ENCODE measurements at regions not wholly inside any gene's neighbourhood (a gene's known extent, or its start where the extent isn't known, plus 50 kb on each side); places are given as distances from the start of the nearest gene placed in this dataset.

DNA sequence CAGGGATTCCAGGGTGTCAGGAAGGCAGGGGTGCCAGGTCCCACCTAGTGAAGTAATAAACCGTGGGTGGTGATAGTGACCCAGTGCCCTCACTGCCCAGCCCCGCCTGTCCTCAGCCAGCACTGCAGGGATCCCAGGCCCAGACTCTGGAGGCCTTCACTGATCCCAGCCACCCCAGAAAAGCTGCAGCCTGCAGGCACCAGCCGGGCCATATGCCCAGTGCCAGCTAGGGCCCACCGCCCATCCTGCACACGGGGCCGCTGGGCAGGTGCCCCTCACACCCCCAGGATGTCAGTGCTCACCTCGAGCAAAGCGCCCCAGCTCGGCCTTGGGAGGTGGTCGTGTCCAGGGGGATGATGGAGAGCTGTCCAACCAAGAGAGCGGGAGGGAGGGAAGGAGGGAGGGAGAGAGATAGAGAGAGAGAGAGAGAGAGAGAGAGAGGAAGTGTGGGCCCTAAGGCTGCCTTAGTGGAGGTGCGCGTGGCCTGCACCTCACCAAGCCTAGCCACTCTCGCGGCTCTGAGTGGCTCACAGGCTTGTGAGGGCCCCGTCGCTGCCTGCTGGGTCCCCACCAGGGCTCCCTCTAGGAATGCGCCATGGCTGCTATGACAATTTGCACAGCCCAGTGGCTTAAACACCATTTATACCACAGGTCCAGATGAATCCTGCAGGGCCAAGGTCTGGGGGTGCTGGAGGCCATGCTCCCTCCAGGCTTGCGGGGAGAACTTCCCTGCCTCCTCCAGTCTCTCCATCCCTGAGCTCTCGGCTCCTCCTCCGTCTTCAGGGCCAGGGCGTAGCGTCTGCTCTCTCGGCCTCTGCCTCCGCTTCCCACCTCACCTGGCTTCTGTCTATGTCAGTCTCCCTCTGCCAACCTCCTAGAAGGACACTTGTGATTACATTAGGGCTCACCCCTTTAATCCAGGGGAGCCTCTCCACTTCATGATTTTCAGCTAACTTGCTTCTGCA lies 401.0 kb downstream of the TMEM121 start:
- DNase-seq (ENCODE audit: low spot score), result peak; percentile 77

- peak; percentile 90 for DNase-seq (ENCODE audit: low spot score)
These were observed 402.1 kb downstream of the TMEM121 start for GRCh38 chr14:105928171-105929111.

GRCh38 chr14:105929327-105930081 lies 403.1 kb downstream of the TMEM121 start:
- DNase-seq (ENCODE audit: low spot score), result peak; percentile 83

- no peak for DNase-seq (ENCODE audit: low spot score)
These were observed 404.2 kb downstream of the TMEM121 start for GRCh38 chr14:105930572-105930971.

- DNase-seq (ENCODE audit: low spot score), result no peak
These were observed 405.6 kb downstream of the TMEM121 start for GRCh38 chr14:105931808-105932483.

- DNase-seq (ENCODE audit: low spot score), result peak; percentile 57
These were observed 406.9 kb downstream of the TMEM121 start for GRCh38 chr14:105933238-105933637.

DNA sequence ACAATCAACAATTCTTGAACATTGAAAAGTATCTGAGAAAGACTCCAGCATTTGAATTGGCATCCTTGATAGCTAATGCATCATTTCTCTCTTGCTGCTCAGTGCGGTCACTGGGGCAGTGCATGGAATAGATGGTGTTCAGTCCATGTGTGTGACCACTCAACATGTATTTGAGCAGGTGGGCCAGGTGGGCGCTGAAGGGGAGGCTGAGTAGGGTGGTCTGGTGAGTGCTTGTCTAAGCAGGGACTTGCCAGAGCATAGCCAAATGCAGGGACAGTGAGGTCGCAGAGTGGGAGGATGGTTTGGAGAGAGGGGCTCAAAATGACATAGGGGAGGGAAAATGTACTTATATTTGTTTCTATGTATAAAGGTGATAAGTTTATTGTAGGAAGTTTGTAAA lies 409.0 kb downstream of the TMEM121 start:
- peak; percentile 51 for DNase-seq (ENCODE audit: low spot score)

DNA sequence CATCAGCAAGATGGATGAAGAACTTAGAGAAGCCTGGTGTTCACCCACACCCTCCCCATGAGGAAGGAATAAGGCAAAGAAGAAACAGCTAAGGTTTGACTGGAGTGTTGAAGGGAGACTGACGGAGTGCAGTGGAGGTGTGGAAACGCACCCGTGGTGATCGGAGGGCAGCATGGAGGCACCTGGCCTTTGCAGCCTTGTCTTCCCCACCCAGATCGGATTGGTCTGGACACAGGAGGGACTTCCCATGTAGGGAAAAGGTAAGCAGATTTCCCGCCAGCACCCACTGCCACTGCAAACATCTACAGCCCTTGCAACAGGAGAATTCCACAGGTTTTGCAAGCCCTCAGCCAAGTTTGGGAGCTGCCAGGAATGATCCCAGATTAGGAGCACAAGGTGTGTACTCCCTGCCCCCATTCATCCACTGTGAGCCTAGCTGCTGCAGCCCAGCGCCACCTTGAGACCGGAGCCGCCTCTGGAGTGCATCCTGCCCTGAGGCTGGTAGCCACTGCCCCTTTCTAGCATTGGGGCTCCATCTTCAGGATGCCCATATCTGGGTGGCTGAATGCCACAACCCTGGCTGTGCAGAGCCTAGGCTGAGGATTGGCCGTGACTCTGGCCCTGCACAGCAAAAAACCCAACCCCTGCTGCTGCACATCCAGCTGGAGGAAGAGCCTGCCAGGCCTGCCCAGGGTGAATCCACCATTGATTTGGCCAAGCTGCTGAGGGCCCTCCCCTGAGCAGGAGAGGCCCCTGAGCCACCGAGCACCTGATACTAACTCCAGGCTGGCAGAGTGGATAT lies 411.1 kb downstream of the TMEM121 start:
- DNase-seq (ENCODE audit: low spot score), result peak; percentile 37

DNA sequence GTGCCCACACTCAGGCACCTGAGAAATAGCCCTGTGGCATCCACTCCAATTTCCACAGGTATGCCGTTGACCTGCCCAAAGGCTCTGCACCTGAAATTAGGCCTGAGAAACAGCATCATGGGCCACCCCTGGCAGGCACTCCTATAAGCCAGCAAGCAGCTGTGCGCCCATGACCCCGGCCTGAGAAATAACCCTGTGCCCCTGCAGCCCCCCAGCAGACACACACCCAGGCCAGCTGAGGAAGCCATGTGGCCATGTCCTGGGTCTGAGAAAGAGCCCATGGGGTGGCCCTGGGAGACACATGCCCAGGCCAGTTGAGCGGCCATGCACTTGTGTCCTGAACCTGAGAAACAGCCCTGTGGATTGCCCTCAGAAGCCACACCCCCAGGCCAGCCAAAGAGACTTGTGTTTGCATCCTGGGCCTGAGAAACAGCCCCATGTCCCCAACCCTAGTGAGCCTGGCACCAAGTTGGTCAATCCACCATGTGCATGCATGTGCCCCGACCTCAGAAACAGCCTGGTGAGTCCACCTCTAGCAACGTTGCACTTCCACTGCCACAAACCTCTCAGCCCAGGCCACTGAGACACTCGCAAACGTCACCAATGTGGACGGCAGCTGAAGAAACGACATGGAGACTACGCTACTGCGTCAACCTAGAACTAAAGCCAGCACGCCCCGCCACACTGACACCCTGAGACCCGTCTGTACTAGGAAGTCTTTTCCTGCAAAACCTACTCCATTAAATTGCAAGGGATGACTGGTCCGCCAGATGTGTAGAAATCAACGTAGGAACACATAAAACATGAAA lies 411.9 kb downstream of the TMEM121 start:
- DNase-seq (ENCODE audit: low spot score), result peak; percentile 80

- DNase-seq (ENCODE audit: low spot score), result no peak
These were observed 412.6 kb downstream of the TMEM121 start for GRCh38 chr14:105938959-105939358.

DNA sequence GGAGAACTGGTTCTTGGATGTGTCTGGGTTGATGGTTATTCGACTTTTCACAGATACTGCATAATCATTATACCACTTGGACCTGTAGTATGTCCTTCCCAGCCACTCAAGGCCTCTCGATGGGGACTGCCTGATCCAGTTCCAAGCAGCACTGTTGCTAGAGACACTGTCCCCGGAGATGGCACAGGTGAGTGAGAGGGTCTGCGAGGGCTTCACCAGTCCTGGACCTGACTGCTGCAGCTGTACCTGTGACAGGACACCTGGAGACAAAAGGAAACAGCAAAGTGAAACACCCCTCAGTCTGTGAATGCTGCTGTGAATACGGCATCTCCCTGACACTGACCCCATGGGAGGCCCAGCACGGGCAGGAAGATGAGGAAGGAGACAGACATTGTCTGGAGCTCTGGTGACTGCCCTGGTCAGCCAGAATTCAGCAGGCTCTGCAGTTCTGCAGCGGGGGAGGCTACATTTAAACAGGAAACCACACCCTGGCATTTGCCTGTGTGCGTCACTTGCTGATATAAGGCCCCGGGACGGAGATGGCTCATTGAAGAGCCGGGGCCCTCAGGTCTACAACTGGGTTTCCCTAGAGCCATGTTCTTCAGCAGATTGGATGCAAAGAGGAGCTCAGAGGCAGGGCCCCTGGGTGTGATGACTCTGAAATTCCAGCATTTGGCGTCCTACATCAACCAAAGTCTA lies 413.6 kb downstream of the TMEM121 start:
- DNase-seq (ENCODE audit: low spot score), result peak; percentile 74

- DNase-seq (ENCODE audit: low spot score), result peak; percentile 67
These were observed 414.3 kb downstream of the TMEM121 start for GRCh38 chr14:105940534-105941225.

GRCh38 chr14:105941226-105942166 lies 415.1 kb downstream of the TMEM121 start:
- peak; percentile 69 for DNase-seq (ENCODE audit: low spot score)

DNA sequence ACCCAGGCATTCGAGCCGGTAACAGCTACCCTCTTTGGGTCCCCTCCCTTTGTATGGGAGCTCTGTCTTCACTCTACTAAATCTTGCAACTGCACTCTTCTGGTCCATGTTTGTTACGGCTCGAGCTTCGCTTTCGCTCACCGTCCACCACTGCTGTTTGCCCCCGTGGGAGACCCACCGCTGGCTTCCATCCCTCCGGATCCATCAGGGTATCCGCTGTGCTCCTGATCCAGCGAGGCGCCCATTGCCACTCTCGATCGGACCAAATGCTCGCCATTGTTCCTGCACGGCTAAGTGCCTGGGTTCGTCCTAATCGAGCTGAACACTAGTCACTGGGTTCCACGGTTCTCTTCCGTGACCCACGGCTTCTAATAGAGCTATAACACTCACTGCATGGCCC lies 416.3 kb downstream of the TMEM121 start:
- DNase-seq (ENCODE audit: low spot score), result peak; percentile 79

- peak; percentile 41 for DNase-seq (ENCODE audit: low spot score)
These were observed 417.7 kb downstream of the TMEM121 start for GRCh38 chr14:105943973-105944602.

Data from mesenteric fat pad (tissue), 1 donor.